LNCaP clone FGC (cell line): ENCODE measurements at regions not wholly inside any gene's neighbourhood (a gene's known extent, or its start where the extent isn't known, plus 50 kb on each side); places are given as distances from the start of the nearest gene placed in this dataset.

Source experiments
- DNase-seq: peaks from one replicate; pipeline ENCODE4 v3.0.0-alpha.2; 2011; ENCODE audit warnings: low read depth
- H3K4me3 ChIP-seq: 2 replicates; pipeline ENCODE4 v1.5.1; 2011; ENCODE audit warnings: mild to moderate bottlenecking, low read depth, low read length, control low read depth
- TF ChIP-seq, protein P1 (sequence below): IDR thresholded peaks from 2 replicates; pipeline ENCODE4 v1.5.1; 2012; ENCODE audit warnings: mild to moderate bottlenecking; ENCODE audit not compliant: control insufficient read depth, insufficient read depth; ENCODE audit errors: extremely low read depth

DNA sequence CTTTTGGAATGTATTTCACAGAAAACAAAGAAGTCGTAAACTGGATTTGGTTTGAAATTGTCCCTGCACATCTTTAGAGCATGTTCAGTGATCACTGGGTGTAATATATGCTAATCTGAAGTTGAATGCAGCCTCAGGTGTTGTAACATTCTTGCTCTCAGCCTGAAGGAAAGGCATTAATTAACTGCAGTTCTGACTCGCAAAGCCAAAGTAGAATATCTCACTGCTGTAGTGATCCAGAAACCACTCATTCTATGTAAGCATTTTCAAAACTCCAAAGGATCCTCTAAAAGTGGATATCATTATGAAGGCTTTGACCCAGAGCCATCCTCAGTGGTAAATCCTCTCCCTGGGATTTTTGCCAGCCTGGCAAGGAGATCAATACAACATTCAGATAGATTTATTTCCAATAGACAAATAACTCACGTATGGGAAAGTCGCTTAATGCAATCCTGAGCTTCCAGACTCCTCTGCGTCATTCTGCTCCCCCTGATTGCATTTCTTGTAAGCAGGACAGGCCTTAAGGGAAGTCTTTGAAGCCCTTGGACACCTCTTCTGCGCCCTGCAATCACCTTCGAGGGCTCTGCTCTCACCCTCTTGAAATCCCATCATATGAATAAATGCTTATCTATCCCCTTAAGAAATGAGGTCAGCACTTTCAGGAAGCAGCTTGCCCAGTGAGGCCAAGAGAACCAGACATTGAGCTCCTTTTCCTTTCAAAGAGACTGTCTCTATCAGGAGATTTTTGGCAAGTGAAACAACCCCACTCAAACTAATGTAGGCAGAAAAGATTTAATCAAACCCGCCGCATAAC, 301.7 kb upstream of the NBEA start:
- no peak for DNase-seq
- TF ChIP-seq, protein P1, sequence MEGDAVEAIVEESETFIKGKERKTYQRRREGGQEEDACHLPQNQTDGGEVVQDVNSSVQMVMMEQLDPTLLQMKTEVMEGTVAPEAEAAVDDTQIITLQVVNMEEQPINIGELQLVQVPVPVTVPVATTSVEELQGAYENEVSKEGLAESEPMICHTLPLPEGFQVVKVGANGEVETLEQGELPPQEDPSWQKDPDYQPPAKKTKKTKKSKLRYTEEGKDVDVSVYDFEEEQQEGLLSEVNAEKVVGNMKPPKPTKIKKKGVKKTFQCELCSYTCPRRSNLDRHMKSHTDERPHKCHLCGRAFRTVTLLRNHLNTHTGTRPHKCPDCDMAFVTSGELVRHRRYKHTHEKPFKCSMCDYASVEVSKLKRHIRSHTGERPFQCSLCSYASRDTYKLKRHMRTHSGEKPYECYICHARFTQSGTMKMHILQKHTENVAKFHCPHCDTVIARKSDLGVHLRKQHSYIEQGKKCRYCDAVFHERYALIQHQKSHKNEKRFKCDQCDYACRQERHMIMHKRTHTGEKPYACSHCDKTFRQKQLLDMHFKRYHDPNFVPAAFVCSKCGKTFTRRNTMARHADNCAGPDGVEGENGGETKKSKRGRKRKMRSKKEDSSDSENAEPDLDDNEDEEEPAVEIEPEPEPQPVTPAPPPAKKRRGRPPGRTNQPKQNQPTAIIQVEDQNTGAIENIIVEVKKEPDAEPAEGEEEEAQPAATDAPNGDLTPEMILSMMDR, result no peak
- H3K4me3 ChIP-seq, result no peak overlapping the region

DNA sequence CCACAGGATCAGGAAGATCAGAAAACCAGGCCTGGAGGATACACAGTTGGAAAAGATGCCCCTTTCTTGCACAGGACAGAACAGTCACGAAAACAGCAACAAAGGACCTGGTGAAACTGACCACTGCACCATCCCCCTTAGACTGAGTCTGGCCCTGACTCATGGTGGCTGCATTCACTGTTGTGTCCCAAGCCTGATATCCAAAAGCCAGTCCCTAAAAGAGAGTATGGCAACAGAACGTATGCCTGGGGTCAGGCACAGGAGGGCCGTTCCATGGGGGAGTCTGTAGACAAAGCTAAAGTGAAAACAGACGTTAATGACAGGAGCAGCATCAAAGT, 301.1 kb upstream of the NBEA start:
- TF ChIP-seq, protein P1, result no peak
- DNase-seq, result no peak
- H3K4me3 ChIP-seq, result no peak overlapping the region

DNA sequence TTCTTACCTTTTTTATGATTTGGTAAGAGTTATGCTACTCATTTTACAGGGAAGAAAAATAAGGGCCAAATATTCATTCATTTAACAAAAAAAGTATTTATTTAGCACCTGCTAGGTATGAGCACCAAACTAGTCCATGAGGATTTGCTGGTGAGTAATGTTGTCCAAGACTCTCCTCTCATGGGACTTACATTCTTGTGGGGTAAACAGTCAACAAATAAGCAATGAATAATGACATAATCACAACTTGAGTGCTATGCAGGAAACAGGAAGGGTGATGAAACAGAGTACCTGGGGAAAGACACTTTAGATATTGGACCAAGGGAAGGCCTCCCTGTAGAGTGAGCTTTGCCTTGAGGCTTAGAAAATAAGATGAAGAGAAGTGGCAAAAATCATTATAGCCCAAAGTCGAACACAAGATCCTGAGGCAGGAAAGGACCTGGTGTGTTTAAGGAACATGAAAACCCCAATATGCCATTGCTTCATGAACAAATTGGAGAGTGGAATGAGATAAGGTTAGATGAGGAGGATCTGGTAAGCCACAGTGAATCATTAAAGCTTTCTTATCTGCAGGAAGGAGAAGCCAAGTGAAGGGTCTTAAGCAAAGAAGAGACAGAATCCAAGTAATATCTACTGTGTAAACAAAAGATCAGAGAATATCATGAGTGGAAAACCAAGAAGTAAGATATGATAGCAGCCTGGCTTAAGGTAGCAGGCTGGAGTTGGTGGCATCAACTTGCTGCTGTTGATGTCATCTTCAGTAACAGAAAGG, 294.5 kb upstream of the NBEA start:
- no peak overlapping the region for H3K4me3 ChIP-seq
- no peak for DNase-seq
- TF ChIP-seq, protein P1, result no peak

GRCh38 chr13:34654203-34654602, 287.9 kb upstream of the NBEA start:
- no peak overlapping the region for H3K4me3 ChIP-seq
- TF ChIP-seq, protein P1, result no peak
- DNase-seq, result no peak

DNA sequence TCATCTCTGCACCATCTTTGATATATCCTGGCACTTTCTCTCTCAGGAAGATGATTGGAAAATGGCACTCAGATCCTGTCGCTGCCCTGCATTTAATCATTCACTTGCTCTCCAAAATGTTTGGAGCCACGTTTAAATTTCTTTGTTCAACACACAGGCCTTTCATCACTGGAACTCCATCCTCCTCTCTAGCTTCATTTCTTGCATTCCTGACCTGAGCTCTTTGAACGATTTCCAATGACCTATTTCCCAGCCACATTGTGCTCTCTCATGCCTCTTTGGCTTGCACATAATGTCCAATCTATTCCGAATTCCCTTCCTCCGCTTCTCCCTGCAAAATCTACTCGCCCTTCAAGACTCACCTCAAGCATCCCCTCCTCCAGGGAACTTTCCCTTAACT, 287.4 kb upstream of the NBEA start:
- no peak for DNase-seq
- TF ChIP-seq, protein P1, result no peak

DNA sequence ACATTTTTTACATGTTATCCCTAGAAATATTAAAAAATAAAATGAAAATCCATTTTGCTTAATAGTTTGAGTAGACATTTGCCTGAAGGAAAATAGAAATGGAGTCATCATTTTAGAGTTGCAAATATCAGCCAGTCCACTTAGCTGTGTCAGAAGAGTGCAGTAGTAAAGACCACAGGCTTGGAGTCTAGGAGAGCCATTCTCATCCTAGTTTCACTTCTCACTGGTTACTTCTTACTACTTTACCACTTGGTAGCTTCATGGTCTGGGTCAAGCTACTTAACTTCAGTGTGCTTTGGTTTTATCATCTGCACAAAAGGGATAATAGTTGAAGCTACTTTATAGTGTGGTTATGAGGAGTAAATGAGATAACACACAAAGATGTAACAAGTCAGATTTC, 286.5 kb upstream of the NBEA start:
- no peak overlapping the region for H3K4me3 ChIP-seq
- DNase-seq, result no peak
- TF ChIP-seq, protein P1, result no peak

More for the DNA sequence above, 287.4 kb upstream of the NBEA start:
- H3K4me3 ChIP-seq, result no peak overlapping the region
